HCT116 (cell line): ENCODE measurements at regions not wholly inside any gene's neighbourhood (a gene's known extent, or its start where the extent isn't known, plus 50 kb on each side); places are given as distances from the start of the nearest gene placed in this dataset.

Experiments
- ATAC-seq: fragments of 200-7000 bp; cut with Tn5 transposase; 2 replicates; pipeline ENCODE4 v1.9.1; 2020; ENCODE audit warnings: mild to moderate bottlenecking, moderate library complexity
- BruUV-seq: library from RNA; stranded (reverse); fragments of 400-500 nt; replicated peaks from 2 replicates; lab custom pipeline; 2021; lab: Mats Ljungman, UMichigan
- CTCF ChIA-PET: fragments of 300-600 bp; sonication (Branson Sonifier 250); formaldehyde crosslinking; loops from one replicate; lab custom pipeline; 2021; ENCODE audit warnings: antibody characterized with exemption; lab: Charles Lee
- POLR2A ChIA-PET: fragments of 300-600, 350-600 bp; sonication (Branson Sonifier 250); formaldehyde crosslinking; loops from one replicate; lab custom pipeline; 2021; ENCODE audit warnings: antibody characterized with exemption; lab: Charles Lee
- RAD21 ChIA-PET, 2 experiments: fragments of 300-600 bp; sonication (Branson Sonifier 250); formaldehyde crosslinking; loops; one replicate each; lab custom pipeline; 2023; ENCODE audit warnings: low total read pairs in 2 of 2; ENCODE audit not compliant: uncharacterized antibody in 2 of 2, unreplicated experiment in 2 of 2, low non-redundant PET in 1 of 2; lab: Charles Lee
- DNase-seq: peaks from one replicate; pipeline ENCODE4 v3.0.0-alpha.2; 2010; ENCODE audit warnings: low read depth, low spot score
- H2AFZ ChIP-seq: fragments of 200-600 bp; shearing (Covaris generic), sonication (generic); 2 replicates; pipeline ENCODE4 v1.6.1; 2017; ENCODE audit warnings: low read depth, mixed run types, mixed read lengths, antibody characterized with exemption, low read length; ENCODE audit not compliant: poor library complexity, severe bottlenecking
- H3K27ac ChIP-seq: 2 replicates; pipeline ENCODE4 v1.5.1; 2012; ENCODE audit warnings: low read depth, low read length
- H3K27me3 ChIP-seq: fragments of 200-600 bp; sonication (generic); 2 replicates; pipeline ENCODE4 v1.6.1; 2016; ENCODE audit warnings: mixed run types, low read length, mixed read lengths; ENCODE audit not compliant: insufficient read depth
- H3K36me3 ChIP-seq, 2 experiments: fragments of 200-500 bp in 1 of 2; fragments of 200-600 bp in 1 of 2; sonication (Bioruptor generic) in 1 of 2; sonication (generic) in 1 of 2; 2 replicates each; pipeline versions ENCODE4 v1.5.1 to v1.6.1; 2014 to 2016; ENCODE audit warnings: low read length in 2 of 2, inconsistent platforms in 1 of 2, mixed read lengths in 1 of 2, mixed run types in 1 of 2; ENCODE audit not compliant: insufficient read depth in 2 of 2, control insufficient read depth in 1 of 2
- H3K4me1 ChIP-seq, 2 experiments: fragments of 200-600 bp in 1 of 2; sonication (generic) in 1 of 2; 2 replicates each; pipeline versions ENCODE4 v1.5.1 to v1.6.1; 2012 to 2017; ENCODE audit warnings: low read length in 2 of 2, inconsistent platforms in 1 of 2, mild to moderate bottlenecking in 1 of 2, mixed read lengths in 1 of 2, mixed run types in 1 of 2, moderate library complexity in 1 of 2; ENCODE audit not compliant: insufficient read depth in 2 of 2, control insufficient read depth in 1 of 2
- H3K4me2 ChIP-seq: fragments of 200-600 bp; sonication (generic); 2 replicates; pipeline ENCODE4 v1.6.1; 2017; ENCODE audit warnings: mixed run types, low read length, mixed read lengths
- H3K4me3 ChIP-seq, 2 experiments: fragments of 200-600 bp in 1 of 2; sonication (generic) in 1 of 2; replicated peaks in 1 of 2; 2 replicates each; pipeline ENCODE4 v1.5.1; 2011 to 2016; ENCODE audit warnings: low read length in 2 of 2, control low read depth in 1 of 2, low read depth in 1 of 2, mild to moderate bottlenecking in 1 of 2, mixed read lengths in 1 of 2, mixed run types in 1 of 2
- H3K79me2 ChIP-seq: fragments of 200-600 bp; sonication (generic); 2 replicates; pipeline ENCODE4 v1.6.1; 2017; ENCODE audit warnings: mild to moderate bottlenecking, mixed run types, low read length, moderate library complexity, mixed read lengths; ENCODE audit not compliant: insufficient read depth
- H3K9ac ChIP-seq: fragments of 200-600 bp; sonication (generic); 2 replicates; pipeline ENCODE4 v1.6.1; 2016; ENCODE audit warnings: low read length, mixed read lengths
- H3K9me2 ChIP-seq: fragments of 200-600 bp; sonication (generic), shearing (Covaris generic); 2 replicates; pipeline ENCODE4 v1.6.1; 2017; ENCODE audit warnings: mixed run types, mild to moderate bottlenecking, moderate library complexity; ENCODE audit not compliant: insufficient read depth
- H3K9me3 ChIP-seq, 2 experiments: fragments of 200-500 bp in 1 of 2; fragments of 200-600 bp in 1 of 2; sonication (Bioruptor generic) in 1 of 2; sonication (generic) in 1 of 2; 2 replicates each; pipeline ENCODE4 v1.6.1; 2014 to 2017; ENCODE audit warnings: low read length in 2 of 2, mixed read lengths in 2 of 2, inconsistent platforms in 1 of 2, low read depth in 1 of 2, mild to moderate bottlenecking in 1 of 2, mixed run types in 1 of 2, moderate library complexity in 1 of 2; ENCODE audit not compliant: control insufficient read depth in 1 of 2, insufficient read depth in 1 of 2
- H4K20me1 ChIP-seq: fragments of 200-600 bp; sonication (generic), shearing (Covaris generic); 2 replicates; pipeline ENCODE4 v1.6.1; 2017; ENCODE audit warnings: mixed run types, mild to moderate bottlenecking, moderate library complexity; ENCODE audit not compliant: insufficient read depth
- ATF3 ChIP-seq: IDR thresholded peaks from 2 replicates; pipeline ENCODE4 v1.6.1; 2012
- CBX3 ChIP-seq: IDR thresholded peaks from 2 replicates; pipeline ENCODE4 v1.6.1; 2012; ENCODE audit warnings: low read depth
- EGR1 ChIP-seq: IDR thresholded peaks from 2 replicates; pipeline ENCODE4 v1.6.1; 2012; ENCODE audit warnings: low read depth
- EZH2 ChIP-seq: fragments of 200-600 bp; sonication (generic); IDR thresholded peaks from 2 replicates; pipeline ENCODE4 v1.6.1; 2017; ENCODE audit warnings: antibody characterized with exemption, mixed run types
- EZH2phosphoT487 ChIP-seq: fragments of 200-600 bp; IDR thresholded peaks from 2 replicates; pipeline ENCODE4 v1.6.1; 2018; ENCODE audit warnings: antibody characterized with exemption, borderline replicate concordance
- FOSL1 ChIP-seq: IDR thresholded peaks from 2 replicates; pipeline ENCODE4 v1.6.1; 2012; ENCODE audit warnings: low read depth
- JUND ChIP-seq: IDR thresholded peaks from 2 replicates; pipeline ENCODE4 v1.6.1; 2012
- MAX ChIP-seq: IDR thresholded peaks from 2 replicates; pipeline ENCODE4 v1.6.1; 2012
- POLR2A ChIP-seq: IDR thresholded peaks from 2 replicates; pipeline ENCODE4 v1.7.0; 2011; ENCODE audit warnings: borderline replicate concordance; ENCODE audit not compliant: insufficient read depth, insufficient read length; ENCODE audit errors: extremely low read depth
- POLR2AphosphoS5 ChIP-seq: IDR thresholded peaks from 2 replicates; pipeline ENCODE4 v1.6.1; 2011; ENCODE audit warnings: mild to moderate bottlenecking, low read depth, low read length, moderate library complexity
- REST ChIP-seq: IDR thresholded peaks from 2 replicates; pipeline ENCODE4 v1.6.1; 2012; ENCODE audit warnings: low read depth
- SRF ChIP-seq: IDR thresholded peaks from 2 replicates; pipeline ENCODE4 v1.6.1; 2012; ENCODE audit warnings: low read depth
- TCF7L2 ChIP-seq: IDR thresholded peaks from 2 replicates; pipeline ENCODE4 v1.7.0; 2011; ENCODE audit warnings: borderline replicate concordance, inconsistent platforms; ENCODE audit not compliant: insufficient read depth, insufficient read length; ENCODE audit errors: extremely low read depth
- YY1 ChIP-seq: IDR thresholded peaks from 2 replicates; pipeline ENCODE4 v1.6.1; 2011; ENCODE audit warnings: low read length, low read depth, moderate library complexity, mild to moderate bottlenecking; ENCODE audit not compliant: insufficient replicate concordance; ENCODE audit errors: extremely low read depth
- ZBTB33 ChIP-seq: IDR thresholded peaks from 2 replicates; pipeline ENCODE4 v1.6.1; 2011; ENCODE audit warnings: mild to moderate bottlenecking, low read length, moderate library complexity; ENCODE audit not compliant: insufficient replicate concordance; ENCODE audit errors: extremely low read depth
- ZFX ChIP-seq: fragments of 450-650 bp; IDR thresholded peaks from 2 replicates; pipeline ENCODE4 v1.6.1; 2017
- ZNF274 ChIP-seq: fragments of 200-500 bp; sonication (Bioruptor generic); IDR thresholded peaks from 2 replicates; pipeline ENCODE4 v1.6.1; 2014; ENCODE audit warnings: mild to moderate bottlenecking, low read depth, low read length, inconsistent platforms
- intact Hi-C: fragments of 100-400 bp; cut with micrococcal nuclease; formaldehyde crosslinking; loops from 2 replicates; pipeline ENCODE4 v1.10.0; 2022

- TF ChIP-seq TCF7L2 (no peak), EZH2phosphoT487 (no peak), ZBTB33 (no peak), EGR1 (no peak)
Observed at GRCh38 chr7:149625947-149626392, 128.4 kb upstream of the ZNF746 start (continued).

- H4K20me1 ChIP-seq, result no peaks in the 10 kb centered on the region
- POLR2A ChIA-PET, result interaction anchor here (1.0 kb wide), 1 partner anchor 16 kb away, joined by 3 read pairs; no protein-coding TSS in a partner anchor
- no TSS peak for BruUV-seq
- TF ChIP-seq JUND (no peak), EZH2 (no peak), POLR2AphosphoS5 (no peak), EGR1 (no peak), ZNF274 (no peak), TCF7L2 (no peak), FOSL1 (no peak), MAX (peak; percentile 54; the same call in 1 of the 2 replicates), REST (no peak), POLR2A (no peak), CBX3 (no peak), SRF (no peak), ZFX (no peak), ATF3 (no peak), YY1 (no peak)
Observed at GRCh38 chr7:149625340-149625946, 127.8 kb upstream of the ZNF746 start.

More at GRCh38 chr7:149625340-149625946, 127.8 kb upstream of the ZNF746 start:
- intact Hi-C loops, result loop anchor here (1.0 to 2.0 kb wide), 2 partner anchors 117 to 128 kb away; no protein-coding TSS in a partner anchor
- H3K36me3 ChIP-seq, result peaks cover 4 to 7% of the 10 kb centered on the region in 2 experiments; a peak in 3 of 4 replicates
- no peaks in the 10 kb centered on the region for H3K9me2 ChIP-seq
- ATAC-seq (peak; percentile 41), DNase-seq (peak; percentile 42)
- no peaks in the 10 kb centered on the region for H3K9me3 ChIP-seq
- peak overlapping the region; percentile 64 to 86 for H3K4me3 ChIP-seq
- peak overlapping the region; percentile 95 for H2AFZ ChIP-seq
- no peak overlapping the region for H3K27ac ChIP-seq
- H3K79me2 ChIP-seq, result peaks cover 27% of the 10 kb centered on the region
- no peaks in the 10 kb centered on the region; the same call in 1 of the 2 replicates for H3K27me3 ChIP-seq
- H3K4me2 ChIP-seq, result peak overlapping the region; percentile 92
- H3K4me1 ChIP-seq, result peaks cover 5 to 19% of the 10 kb centered on the region in 2 experiments; a peak in 3 of 4 replicates
- peak overlapping the region; percentile 84; the same call in 1 of the 2 replicates for H3K9ac ChIP-seq
- CTCF ChIA-PET, result interaction anchor here (0.7 to 4.0 kb wide), 10 partner anchors 10 to 316 kb away, joined by 3 to 27 read pairs (median 4); no protein-coding TSS in a partner anchor
- RAD21 ChIA-PET, result no interaction called here
